Panc1 (cell line): ENCODE measurements at regions not wholly inside any gene's neighbourhood (a gene's known extent, or its start where the extent isn't known, plus 50 kb on each side); places are given as distances from the start of the nearest gene placed in this dataset.

ENCODE experiments used
- ATAC-seq: fragments of 200-7000 bp; cut with Tn5 transposase; 2 replicates; pipeline ENCODE4 v1.9.1; 2020; ENCODE audit warnings: mild to moderate bottlenecking, moderate library complexity
- BruUV-seq: library from RNA; stranded (reverse); fragments of 400-500 nt; replicated peaks from 2 replicates; lab custom pipeline; 2021; lab: Mats Ljungman, UMichigan
- CTCF ChIA-PET: fragments of 300-600 bp; sonication (Branson Sonifier 250); formaldehyde crosslinking; loops from one replicate; lab custom pipeline; 2022; ENCODE audit warnings: antibody characterized with exemption; lab: Charles Lee
- POLR2A ChIA-PET: fragments of 300-600 bp; sonication (Branson Sonifier 250); formaldehyde crosslinking; loops from one replicate; lab custom pipeline; 2022; ENCODE audit warnings: antibody characterized with exemption; lab: Charles Lee
- DNase-seq: peaks from one replicate; pipeline ENCODE4 v3.0.0-alpha.2; 2010; ENCODE audit warnings: low read depth, low spot score
- H3K27ac ChIP-seq: 2 replicates; pipeline ENCODE4 v1.5.1; 2011; ENCODE audit warnings: mild to moderate bottlenecking, low read length, inconsistent platforms
- H3K27me3 ChIP-seq: fragments of 200-500 bp; sonication (Bioruptor generic); 2 replicates; pipeline ENCODE4 v1.6.0; 2014; ENCODE audit warnings: low read length, inconsistent platforms; ENCODE audit not compliant: control insufficient read depth, insufficient read depth
- H3K36me3 ChIP-seq: fragments of 200-500 bp; sonication (Bioruptor generic); 2 replicates; pipeline ENCODE4 v1.5.1; 2014; ENCODE audit warnings: inconsistent platforms, mild to moderate bottlenecking, low read length, moderate library complexity; ENCODE audit not compliant: control insufficient read depth, insufficient read depth
- H3K4me1 ChIP-seq: 2 replicates; pipeline ENCODE4 v1.5.1; 2011; ENCODE audit warnings: inconsistent platforms, mild to moderate bottlenecking, low read length, moderate library complexity; ENCODE audit not compliant: control insufficient read depth, insufficient read depth
- H3K4me3 ChIP-seq, 2 experiments: 2 replicates each; pipeline ENCODE4 v1.5.1; 2011 to 2012; ENCODE audit warnings: low read depth in 2 of 2, low read length in 2 of 2, mild to moderate bottlenecking in 2 of 2, inconsistent platforms in 1 of 2, moderate library complexity in 1 of 2
- H3K9me3 ChIP-seq: fragments of 200-500 bp; sonication (Bioruptor generic); 2 replicates; pipeline ENCODE4 v1.5.1; 2014; ENCODE audit warnings: low read depth, mild to moderate bottlenecking, inconsistent platforms, low read length, moderate library complexity; ENCODE audit not compliant: control insufficient read depth, insufficient read depth
- POLR2AphosphoS5 ChIP-seq: IDR thresholded peaks from 2 replicates; pipeline ENCODE4 v1.6.1; 2012; ENCODE audit warnings: mild to moderate bottlenecking, low read depth, low read length, moderate library complexity
- SIN3A ChIP-seq: IDR thresholded peaks from 2 replicates; pipeline ENCODE4 v1.6.1; 2012; ENCODE audit warnings: low read depth, mild to moderate bottlenecking, low read length, moderate library complexity, borderline replicate concordance; ENCODE audit not compliant: insufficient read depth
- TCF7L2 ChIP-seq: IDR thresholded peaks from 2 replicates; pipeline ENCODE4 v1.6.1; 2011; ENCODE audit warnings: mild to moderate bottlenecking, low read depth, low read length, inconsistent platforms
- in situ Hi-C: cut with HindIII; loops from 2 replicates; pipeline ENCODE4 v1.10.0; 2016; ENCODE audit warnings: low sequenced_read_pairs, low pct_unique_long_range_greater_than_20kb
- intact Hi-C: fragments of 100-400 bp; cut with micrococcal nuclease; formaldehyde crosslinking; loops from one replicate; pipeline ENCODE4 v1.10.0; 2022; ENCODE audit not compliant: unreplicated experiment
- TF ChIP-seq, protein P1 (sequence below): fragments of 450-650 bp; IDR thresholded peaks from 2 replicates; pipeline ENCODE4 v1.5.1; 2017; ENCODE audit warnings: mild to moderate bottlenecking
- TF ChIP-seq, protein P2 (sequence below), 2 experiments: IDR thresholded peaks; 2 replicates each; pipeline ENCODE4 v1.6.1; 2011 to 2012; ENCODE audit warnings: low read depth in 2 of 2, control low read depth in 1 of 2, low read length in 1 of 2, mild to moderate bottlenecking in 1 of 2, moderate library complexity in 1 of 2; ENCODE audit not compliant: insufficient read depth in 1 of 2

DNA sequence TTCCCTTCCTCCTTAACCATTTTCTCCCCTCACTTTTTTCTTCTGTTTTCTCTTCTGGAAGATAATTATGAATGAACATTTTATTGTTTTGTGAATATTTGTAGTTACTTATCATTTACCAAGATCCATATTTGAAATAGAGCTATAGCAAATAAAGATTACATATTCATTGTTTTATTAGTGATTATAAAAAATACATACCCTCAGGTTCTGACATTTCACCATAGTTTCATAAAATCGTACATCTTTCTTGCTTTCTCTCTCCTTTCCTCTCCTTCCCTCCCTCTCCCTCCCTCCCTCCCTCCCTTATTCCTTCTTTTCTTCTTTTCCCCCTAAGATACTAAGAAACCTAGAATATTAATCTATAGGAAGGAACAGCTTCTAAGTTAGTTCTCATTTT lies 410.9 kb upstream of the GOLIM4 start:
- in situ Hi-C loops: no loop called here
- ATAC-seq (no peak), DNase-seq (no peak)
- Histone ChIP-seq H3K4me1 (no peaks in the 10 kb centered on the region), H3K4me3 (no peak overlapping the region), H3K9me3 (no peaks in the 10 kb centered on the region), H3K27me3 (no peaks in the 10 kb centered on the region), H3K27ac (no peak overlapping the region), H3K36me3 (no peaks in the 10 kb centered on the region)
- TF ChIP-seq, protein P1, sequence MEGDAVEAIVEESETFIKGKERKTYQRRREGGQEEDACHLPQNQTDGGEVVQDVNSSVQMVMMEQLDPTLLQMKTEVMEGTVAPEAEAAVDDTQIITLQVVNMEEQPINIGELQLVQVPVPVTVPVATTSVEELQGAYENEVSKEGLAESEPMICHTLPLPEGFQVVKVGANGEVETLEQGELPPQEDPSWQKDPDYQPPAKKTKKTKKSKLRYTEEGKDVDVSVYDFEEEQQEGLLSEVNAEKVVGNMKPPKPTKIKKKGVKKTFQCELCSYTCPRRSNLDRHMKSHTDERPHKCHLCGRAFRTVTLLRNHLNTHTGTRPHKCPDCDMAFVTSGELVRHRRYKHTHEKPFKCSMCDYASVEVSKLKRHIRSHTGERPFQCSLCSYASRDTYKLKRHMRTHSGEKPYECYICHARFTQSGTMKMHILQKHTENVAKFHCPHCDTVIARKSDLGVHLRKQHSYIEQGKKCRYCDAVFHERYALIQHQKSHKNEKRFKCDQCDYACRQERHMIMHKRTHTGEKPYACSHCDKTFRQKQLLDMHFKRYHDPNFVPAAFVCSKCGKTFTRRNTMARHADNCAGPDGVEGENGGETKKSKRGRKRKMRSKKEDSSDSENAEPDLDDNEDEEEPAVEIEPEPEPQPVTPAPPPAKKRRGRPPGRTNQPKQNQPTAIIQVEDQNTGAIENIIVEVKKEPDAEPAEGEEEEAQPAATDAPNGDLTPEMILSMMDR: no peak
- no TSS peak for BruUV-seq
- CTCF ChIA-PET: no interaction called here
- intact Hi-C loops: no loop called here
- POLR2A ChIA-PET: no interaction called here

DNA sequence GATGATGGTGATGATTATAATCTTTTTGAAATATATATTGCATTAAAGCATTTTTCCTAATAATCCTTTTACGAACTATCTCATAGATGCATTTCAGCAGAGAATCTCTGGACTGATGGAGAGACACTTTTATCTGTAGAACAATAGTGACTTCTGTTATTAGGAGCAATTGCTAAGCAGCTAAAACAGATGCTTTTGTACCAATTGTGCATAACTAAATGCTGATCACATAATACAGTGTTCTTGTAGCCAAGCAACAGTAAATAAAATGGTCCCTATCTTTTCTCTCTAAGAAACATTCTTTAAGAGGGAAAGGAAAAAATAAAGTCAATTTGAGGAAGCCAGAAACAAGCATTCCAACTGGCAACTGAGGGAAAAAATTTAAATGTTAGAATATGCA lies 405.8 kb upstream of the GOLIM4 start:
- intact Hi-C loops: no loop called here
- TF ChIP-seq SIN3A (no peak), TCF7L2 (no peak), POLR2AphosphoS5 (no peak)
- TF ChIP-seq, protein P1: no peak
- TF ChIP-seq, protein P2, sequence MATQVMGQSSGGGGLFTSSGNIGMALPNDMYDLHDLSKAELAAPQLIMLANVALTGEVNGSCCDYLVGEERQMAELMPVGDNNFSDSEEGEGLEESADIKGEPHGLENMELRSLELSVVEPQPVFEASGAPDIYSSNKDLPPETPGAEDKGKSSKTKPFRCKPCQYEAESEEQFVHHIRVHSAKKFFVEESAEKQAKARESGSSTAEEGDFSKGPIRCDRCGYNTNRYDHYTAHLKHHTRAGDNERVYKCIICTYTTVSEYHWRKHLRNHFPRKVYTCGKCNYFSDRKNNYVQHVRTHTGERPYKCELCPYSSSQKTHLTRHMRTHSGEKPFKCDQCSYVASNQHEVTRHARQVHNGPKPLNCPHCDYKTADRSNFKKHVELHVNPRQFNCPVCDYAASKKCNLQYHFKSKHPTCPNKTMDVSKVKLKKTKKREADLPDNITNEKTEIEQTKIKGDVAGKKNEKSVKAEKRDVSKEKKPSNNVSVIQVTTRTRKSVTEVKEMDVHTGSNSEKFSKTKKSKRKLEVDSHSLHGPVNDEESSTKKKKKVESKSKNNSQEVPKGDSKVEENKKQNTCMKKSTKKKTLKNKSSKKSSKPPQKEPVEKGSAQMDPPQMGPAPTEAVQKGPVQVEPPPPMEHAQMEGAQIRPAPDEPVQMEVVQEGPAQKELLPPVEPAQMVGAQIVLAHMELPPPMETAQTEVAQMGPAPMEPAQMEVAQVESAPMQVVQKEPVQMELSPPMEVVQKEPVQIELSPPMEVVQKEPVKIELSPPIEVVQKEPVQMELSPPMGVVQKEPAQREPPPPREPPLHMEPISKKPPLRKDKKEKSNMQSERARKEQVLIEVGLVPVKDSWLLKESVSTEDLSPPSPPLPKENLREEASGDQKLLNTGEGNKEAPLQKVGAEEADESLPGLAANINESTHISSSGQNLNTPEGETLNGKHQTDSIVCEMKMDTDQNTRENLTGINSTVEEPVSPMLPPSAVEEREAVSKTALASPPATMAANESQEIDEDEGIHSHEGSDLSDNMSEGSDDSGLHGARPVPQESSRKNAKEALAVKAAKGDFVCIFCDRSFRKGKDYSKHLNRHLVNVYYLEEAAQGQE (IDR thresholded peaks at IDR 0.05; ENCODE audit: insufficient read depth in 1 of 2, low read depth in 2 of 2, low read length in 1 of 2): no peak
- BruUV-seq: no TSS peak
- Histone ChIP-seq H3K9me3 (0 out of 2 replicates have a peak, but pooled peaks cover 4% of the 10 kb centered on the region), H3K4me1 (no peaks in the 10 kb centered on the region), H3K36me3 (no peaks in the 10 kb centered on the region), H3K27ac (no peak overlapping the region), H3K27me3 (no peaks in the 10 kb centered on the region), H3K4me3 (no peak overlapping the region)
- ATAC-seq (no peak), DNase-seq (no peak)
- CTCF ChIA-PET: no interaction called here
- POLR2A ChIA-PET: no interaction called here
- in situ Hi-C loops: no loop called here

DNA sequence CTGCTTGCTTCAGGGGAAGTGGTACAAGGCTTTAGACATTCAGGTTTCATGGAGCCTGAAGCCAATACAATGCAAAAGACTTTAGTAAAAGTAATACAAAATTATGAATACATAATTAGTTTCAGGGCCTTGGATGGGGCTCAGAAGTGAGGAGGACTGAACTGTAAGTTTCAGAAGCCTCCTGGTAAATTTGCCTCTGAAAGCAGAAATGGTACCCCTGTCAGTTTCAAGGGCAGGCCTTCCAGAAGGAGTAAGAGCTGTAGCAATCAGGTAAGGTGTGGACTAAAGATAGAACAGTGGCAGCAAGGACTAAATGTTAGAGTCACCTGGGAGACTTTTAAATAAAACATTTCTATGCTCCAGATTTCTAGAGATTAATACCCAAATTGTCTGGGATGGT lies 402.5 kb upstream of the GOLIM4 start:
- ATAC-seq: no peak
- no peak for DNase-seq
- in situ Hi-C loops: no loop called here
- TF ChIP-seq, protein P1: no peak
- no peak for TF ChIP-seq SIN3A
- no peak for TF ChIP-seq TCF7L2
- no peak for TF ChIP-seq POLR2AphosphoS5
- TF ChIP-seq, protein P2 (IDR thresholded peaks at IDR 0.05; ENCODE audit: insufficient read depth in 1 of 2, low read depth in 2 of 2, low read length in 1 of 2): no peak
- H3K27ac ChIP-seq: no peak overlapping the region
- ChIA-PET POLR2A (no interaction called here), CTCF (no interaction called here)
- H3K9me3 ChIP-seq: 0 out of 2 replicates have a peak, but pooled peaks cover 4% of the 10 kb centered on the region
- no peaks in the 10 kb centered on the region for H3K36me3 ChIP-seq
- no peak overlapping the region for H3K4me3 ChIP-seq
- intact Hi-C loops: no loop called here
- no peaks in the 10 kb centered on the region for H3K4me1 ChIP-seq
- H3K27me3 ChIP-seq: no peaks in the 10 kb centered on the region
- no TSS peak for BruUV-seq
